IMR-90 (cell line): ENCODE measurements at regions not wholly inside any gene's neighbourhood (a gene's known extent, or its start where the extent isn't known, plus 50 kb on each side); places are given as distances from the start of the nearest gene placed in this dataset.

ENCODE experiments used
- ATAC-seq: fragments of 200-7000 bp; cut with Tn5 transposase; 2 replicates; pipeline ENCODE4 v1.9.1; 2020; ENCODE audit warnings: low read depth, mild to moderate bottlenecking, moderate library complexity
- BruUV-seq: library from RNA; stranded (reverse); fragments of 400-500 nt; replicated peaks from 2 replicates; lab custom pipeline; 2021; lab: Mats Ljungman, UMichigan
- CTCF ChIA-PET: fragments of 300-600 bp; formaldehyde crosslinking; extraction: SDS; loops from one replicate; lab custom pipeline; 2021; ENCODE audit warnings: antibody characterized with exemption; lab: Yijun Ruan, JAX
- POLR2A ChIA-PET: fragments of 300-600 bp; sonication (Branson Sonifier 250); formaldehyde crosslinking; loops from one replicate; lab custom pipeline; 2022; ENCODE audit warnings: antibody characterized with exemption; ENCODE audit not compliant: unreplicated experiment; lab: Charles Lee
- DNase-seq: peaks from one replicate; pipeline ENCODE4 v3.0.0; 2013
- H2AFZ ChIP-seq: replicated peaks from 2 replicates; pipeline ENCODE3; 2013; ENCODE audit warnings: low read length, mild to moderate bottlenecking; ENCODE audit not compliant: poor library complexity
- H2AK5ac ChIP-seq: 2 replicates; pipeline ENCODE4 v1.6.1; 2013; ENCODE audit warnings: low read depth, low read length, inconsistent platforms
- H2AK9ac ChIP-seq: replicated peaks from 2 replicates; pipeline ENCODE3; 2013; ENCODE audit warnings: mild to moderate bottlenecking, low read depth, low read length, moderate library complexity; ENCODE audit not compliant: poor library complexity
- H2BK120ac ChIP-seq: 2 replicates; pipeline ENCODE4 v1.6.1; 2013; ENCODE audit warnings: low read depth, low read length, inconsistent platforms
- H2BK15ac ChIP-seq: 3 replicates; pipeline ENCODE4 v1.6.1; 2013; ENCODE audit warnings: low read depth, low read length, inconsistent platforms
- H2BK20ac ChIP-seq: 2 replicates; pipeline ENCODE4 v1.6.1; 2013; ENCODE audit warnings: low read depth, mild to moderate bottlenecking, inconsistent platforms, low read length, moderate library complexity
- H2BK5ac ChIP-seq: 2 replicates; pipeline ENCODE4 v1.6.1; 2013; ENCODE audit warnings: mild to moderate bottlenecking, low read depth, low read length, inconsistent platforms; ENCODE audit not compliant: poor library complexity, severe bottlenecking
- H3K14ac ChIP-seq: replicated peaks from 2 replicates; pipeline ENCODE4 v1.6.1; 2013; ENCODE audit warnings: low read depth, low read length, inconsistent platforms
- H3K18ac ChIP-seq: 2 replicates; pipeline ENCODE4 v1.6.1; 2013; ENCODE audit warnings: low read depth, low read length, control low read depth
- H3K23ac ChIP-seq: 2 replicates; pipeline ENCODE4 v1.6.1; 2013; ENCODE audit warnings: low read depth, low read length, inconsistent platforms
- H3K27ac ChIP-seq: 2 replicates; pipeline ENCODE4 v1.5.1; 2013; ENCODE audit warnings: mild to moderate bottlenecking, control low read depth, low read length; ENCODE audit not compliant: insufficient read depth
- H3K27me3 ChIP-seq: 2 replicates; pipeline ENCODE4 v1.6.1; 2013; ENCODE audit warnings: low read length; ENCODE audit not compliant: control insufficient read depth, insufficient read depth
- H3K36me3 ChIP-seq: 2 replicates; pipeline ENCODE4 v1.6.1; 2013; ENCODE audit warnings: low read length, mixed read lengths; ENCODE audit not compliant: control insufficient read depth, insufficient read depth
- H3K4ac ChIP-seq: 2 replicates; pipeline ENCODE4 v1.6.1; 2013; ENCODE audit warnings: low read depth, low read length, inconsistent platforms
- H3K4me1 ChIP-seq: 2 replicates; pipeline ENCODE4 v1.6.1; 2013; ENCODE audit warnings: low read length, mixed read lengths; ENCODE audit not compliant: control insufficient read depth, insufficient read depth
- H3K4me2 ChIP-seq: 2 replicates; pipeline ENCODE4 v1.6.1; 2013; ENCODE audit warnings: low read depth, mild to moderate bottlenecking, control low read depth, low read length, moderate library complexity
- H3K4me3 ChIP-seq: 2 replicates; pipeline ENCODE4 v1.5.1; 2013; ENCODE audit warnings: low read depth, mild to moderate bottlenecking, control low read depth, low read length, moderate library complexity; ENCODE audit not compliant: insufficient read depth
- H3K56ac ChIP-seq: 2 replicates; pipeline ENCODE4 v1.6.1; 2013; ENCODE audit warnings: low read length, inconsistent platforms; ENCODE audit not compliant: insufficient read depth; ENCODE audit errors: extremely low read depth
- H3K79me1 ChIP-seq, 2 experiments: 2 replicates each; pipeline ENCODE4 v1.6.1; 2013; ENCODE audit warnings: low read length in 2 of 2, inconsistent platforms in 1 of 2, low read depth in 1 of 2
- H3K9ac ChIP-seq: 2 replicates; pipeline ENCODE4 v1.6.1; 2013; ENCODE audit warnings: low read depth, low read length, control low read depth
- H3K9me1 ChIP-seq: 2 replicates; pipeline ENCODE4 v1.6.1; 2013; ENCODE audit warnings: low read length, inconsistent platforms; ENCODE audit not compliant: insufficient read depth
- H3K9me3 ChIP-seq: 2 replicates; pipeline ENCODE4 v1.6.1; 2013; ENCODE audit warnings: low read length; ENCODE audit not compliant: control insufficient read depth, insufficient read depth
- H4K20me1 ChIP-seq: 2 replicates; pipeline ENCODE4 v1.6.1; 2013; ENCODE audit warnings: low read length, inconsistent platforms; ENCODE audit not compliant: insufficient read depth
- H4K5ac ChIP-seq: 2 replicates; pipeline ENCODE4 v1.6.1; 2013; ENCODE audit warnings: mild to moderate bottlenecking, low read depth, low read length, control low read depth
- H4K8ac ChIP-seq, 2 experiments: 2 replicates each; pipeline ENCODE4 v1.6.1; 2013; ENCODE audit warnings: low read depth in 2 of 2, low read length in 2 of 2, control low read depth in 1 of 2, inconsistent platforms in 1 of 2
- H4K91ac ChIP-seq: 2 replicates; pipeline ENCODE4 v1.6.1; 2013; ENCODE audit warnings: low read depth, low read length, inconsistent platforms; ENCODE audit not compliant: insufficient read depth
- BHLHE40 ChIP-seq: fragments of 150-350 bp; IDR thresholded peaks from 2 replicates; pipeline ENCODE4 v1.6.1; 2016; ENCODE audit warnings: mild to moderate bottlenecking, low read depth, low read length
- CEBPB ChIP-seq: IDR thresholded peaks from 2 replicates; pipeline ENCODE4 v1.6.1; 2012; ENCODE audit warnings: low read depth, low read length, improper control_type of control experiment
- CHD1 ChIP-seq: IDR thresholded peaks from 2 replicates; pipeline ENCODE4 v1.6.1; 2012; ENCODE audit warnings: low read depth, low read length, improper control_type of control experiment
- FOS ChIP-seq: fragments of 150-350 bp; IDR thresholded peaks from 2 replicates; pipeline ENCODE4 v1.6.1; 2016; ENCODE audit warnings: low read depth, low read length
- MAFK ChIP-seq: IDR thresholded peaks from 2 replicates; pipeline ENCODE4 v1.6.1; 2012; ENCODE audit warnings: low read depth, low read length, improper control_type of control experiment
- MAZ ChIP-seq: IDR thresholded peaks from 2 replicates; pipeline ENCODE4 v1.6.1; 2012; ENCODE audit warnings: low read depth, mild to moderate bottlenecking, low read length, improper control_type of control experiment, moderate library complexity, borderline replicate concordance
- MXI1 ChIP-seq: IDR thresholded peaks from 2 replicates; pipeline ENCODE4 v1.6.1; 2012; ENCODE audit warnings: low read depth, mild to moderate bottlenecking, low read length, moderate library complexity, borderline replicate concordance
- POLR2A ChIP-seq: IDR thresholded peaks from 2 replicates; pipeline ENCODE4 v1.6.1; 2012; ENCODE audit warnings: mild to moderate bottlenecking, low read depth, low read length
- RAD21 ChIP-seq: IDR thresholded peaks from 2 replicates; pipeline ENCODE4 v1.6.1; 2012; ENCODE audit warnings: low read length, improper control_type of control experiment
- RCOR1 ChIP-seq: IDR thresholded peaks from 2 replicates; pipeline ENCODE4 v1.6.1; 2012; ENCODE audit warnings: mild to moderate bottlenecking, low read length, improper control_type of control experiment; ENCODE audit not compliant: insufficient replicate concordance
- RFX5 ChIP-seq: IDR thresholded peaks from 2 replicates; pipeline ENCODE4 v1.8.0; 2012; ENCODE audit warnings: low read depth, mild to moderate bottlenecking, low read length, moderate library complexity
- SMC3 ChIP-seq: fragments of 150-350 bp; IDR thresholded peaks from 2 replicates; pipeline ENCODE4 v1.6.1; 2016; ENCODE audit warnings: low read depth, mild to moderate bottlenecking, antibody characterized with exemption, low read length, moderate library complexity
- WGBS, 2 experiments: methylation state at CpG; one replicate each; pipeline versions ENCODE4 v1.1.5 to v1.1.7; 2013; ENCODE audit warnings: missing lambda C conversion rate in 2 of 2; ENCODE audit not compliant: insufficient read length in 1 of 2; ENCODE audit errors: extremely low coverage in 2 of 2; 5-methylcytosine and 5-hydroxymethylcytosine counted together
- dilution Hi-C: fragments of 300-500 bp; cut with HindIII; formaldehyde crosslinking; loops from one replicate; pipeline ENCODE4 v1.14.3; 2018; ENCODE audit warnings: low sequenced_read_pairs; ENCODE audit not compliant: unreplicated experiment
- in situ Hi-C: fragments of 300-500 bp; cut with MboI; formaldehyde crosslinking; loops from 3 replicates; pipeline ENCODE4 v1.14.3; 2019; ENCODE audit warnings: low sequenced_read_pairs, inconsistent platforms, mixed read lengths
- intact Hi-C: fragments of 100-400 bp; cut with micrococcal nuclease; formaldehyde crosslinking; loops from 2 replicates; pipeline ENCODE4 v1.10.0; 2022
- TF ChIP-seq, protein P1 (sequence below): fragments of 150-350 bp; IDR thresholded peaks from 2 replicates; pipeline ENCODE4 v1.6.1; 2017; ENCODE audit warnings: mild to moderate bottlenecking, antibody characterized with exemption, low read length, low read depth
- TF ChIP-seq, protein P2 (sequence below): fragments of 150-350 bp; IDR thresholded peaks from 2 replicates; pipeline ENCODE4 v1.6.1; 2016; ENCODE audit warnings: low read depth, mild to moderate bottlenecking, low read length, moderate library complexity, borderline replicate concordance
- TF ChIP-seq, protein P3 (sequence below): conservative IDR thresholded peaks from 2 replicates; pipeline ENCODE4 v1.5.1; 2012; ENCODE audit warnings: mild to moderate bottlenecking, low read depth, low read length, improper control_type of control experiment

DNA sequence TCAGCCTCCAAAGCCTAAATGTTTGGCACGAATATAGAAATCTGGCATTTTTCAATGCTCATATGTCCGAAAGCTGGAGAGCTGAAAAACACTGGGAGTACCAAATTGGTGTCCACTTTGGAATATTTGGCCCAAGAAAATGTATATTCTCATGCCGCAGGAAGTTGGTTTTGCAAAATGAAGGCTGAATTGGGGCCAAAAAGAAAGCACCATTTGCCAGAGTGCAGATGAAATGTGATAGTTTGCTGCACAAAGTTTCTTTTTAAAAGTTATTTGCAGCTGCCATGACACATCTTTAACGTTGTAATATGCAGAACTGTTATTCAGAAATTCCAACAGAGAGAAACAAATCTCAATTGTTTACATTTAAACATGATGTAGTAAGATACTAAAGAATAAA lies 124.2 kb upstream of the LYPLAL1 start:
- Histone ChIP-seq H3K4me3 (no peak overlapping the region), H3K18ac (peak overlapping the region; percentile 94), H2BK5ac (peak overlapping the region; percentile 68), H4K91ac (peak overlapping the region; percentile 88; the same call in 1 of the 2 replicates), H2AK5ac (no peak overlapping the region), H3K56ac (peak overlapping the region; percentile 49), H2BK15ac (peak overlapping the region; percentile 61; the same call in 1 of the 3 replicates), H2AFZ (no peak overlapping the region), H4K8ac (peak overlapping the region; percentile 83 to 87), H2BK120ac (peak overlapping the region; percentile 93), H3K9me3 (no peaks in the 10 kb centered on the region), H3K9me1 (peaks cover 4% of the 10 kb centered on the region; the same call in 1 of the 2 replicates), H3K36me3 (no peaks in the 10 kb centered on the region), H3K4me1 (peaks cover 5% of the 10 kb centered on the region), H4K20me1 (no peaks in the 10 kb centered on the region), H3K27me3 (no peaks in the 10 kb centered on the region), H3K4ac (peak overlapping the region; percentile 75; the same call in 1 of the 2 replicates), H3K23ac (no peak overlapping the region), H3K79me1 (no peaks in the 10 kb centered on the region), H3K4me2 (peak overlapping the region; percentile 72), H3K14ac (peak overlapping the region; percentile 89; the same call in 1 of the 2 replicates), H4K5ac (peak overlapping the region; percentile 87; the same call in 1 of the 2 replicates), H3K27ac (peak overlapping the region; percentile 86; the same call in 1 of the 2 replicates), H2BK20ac (peak overlapping the region; percentile 96), H3K9ac (no peak overlapping the region; the same call in 1 of the 2 replicates), H2AK9ac (no peak overlapping the region)
- CTCF ChIA-PET, result interaction anchor here (1.2 kb wide), 1 partner anchor 53 kb away, joined by 3 read pairs; no protein-coding TSS in a partner anchor
- DNase-seq (peak; percentile 83), ATAC-seq (peak; percentile 82)
- intact Hi-C loops (no loop called here), dilution Hi-C loops (no loop called here), in situ Hi-C loops (no loop called here)
- POLR2A ChIA-PET, result no interaction called here
- 5% methylated on average over 3 of the region's 4 CpGs; no CpG with 5 or more reads in 1 of the 2 experiments for WGBS, 2 experiments
- BruUV-seq, result no TSS peak
- TF ChIP-seq, protein P1, sequence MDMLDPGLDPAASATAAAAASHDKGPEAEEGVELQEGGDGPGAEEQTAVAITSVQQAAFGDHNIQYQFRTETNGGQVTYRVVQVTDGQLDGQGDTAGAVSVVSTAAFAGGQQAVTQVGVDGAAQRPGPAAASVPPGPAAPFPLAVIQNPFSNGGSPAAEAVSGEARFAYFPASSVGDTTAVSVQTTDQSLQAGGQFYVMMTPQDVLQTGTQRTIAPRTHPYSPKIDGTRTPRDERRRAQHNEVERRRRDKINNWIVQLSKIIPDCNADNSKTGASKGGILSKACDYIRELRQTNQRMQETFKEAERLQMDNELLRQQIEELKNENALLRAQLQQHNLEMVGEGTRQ, result no peak
- TF ChIP-seq, protein P2, sequence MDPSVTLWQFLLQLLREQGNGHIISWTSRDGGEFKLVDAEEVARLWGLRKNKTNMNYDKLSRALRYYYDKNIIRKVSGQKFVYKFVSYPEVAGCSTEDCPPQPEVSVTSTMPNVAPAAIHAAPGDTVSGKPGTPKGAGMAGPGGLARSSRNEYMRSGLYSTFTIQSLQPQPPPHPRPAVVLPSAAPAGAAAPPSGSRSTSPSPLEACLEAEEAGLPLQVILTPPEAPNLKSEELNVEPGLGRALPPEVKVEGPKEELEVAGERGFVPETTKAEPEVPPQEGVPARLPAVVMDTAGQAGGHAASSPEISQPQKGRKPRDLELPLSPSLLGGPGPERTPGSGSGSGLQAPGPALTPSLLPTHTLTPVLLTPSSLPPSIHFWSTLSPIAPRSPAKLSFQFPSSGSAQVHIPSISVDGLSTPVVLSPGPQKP, result no peak
- TF ChIP-seq BHLHE40, result no peak
- TF ChIP-seq POLR2A, result no peak
- TF ChIP-seq SMC3, result no peak
- TF ChIP-seq MAZ, result no peak
- no peak for TF ChIP-seq RCOR1
- TF ChIP-seq RFX5, result no peak
- TF ChIP-seq, protein P3, sequence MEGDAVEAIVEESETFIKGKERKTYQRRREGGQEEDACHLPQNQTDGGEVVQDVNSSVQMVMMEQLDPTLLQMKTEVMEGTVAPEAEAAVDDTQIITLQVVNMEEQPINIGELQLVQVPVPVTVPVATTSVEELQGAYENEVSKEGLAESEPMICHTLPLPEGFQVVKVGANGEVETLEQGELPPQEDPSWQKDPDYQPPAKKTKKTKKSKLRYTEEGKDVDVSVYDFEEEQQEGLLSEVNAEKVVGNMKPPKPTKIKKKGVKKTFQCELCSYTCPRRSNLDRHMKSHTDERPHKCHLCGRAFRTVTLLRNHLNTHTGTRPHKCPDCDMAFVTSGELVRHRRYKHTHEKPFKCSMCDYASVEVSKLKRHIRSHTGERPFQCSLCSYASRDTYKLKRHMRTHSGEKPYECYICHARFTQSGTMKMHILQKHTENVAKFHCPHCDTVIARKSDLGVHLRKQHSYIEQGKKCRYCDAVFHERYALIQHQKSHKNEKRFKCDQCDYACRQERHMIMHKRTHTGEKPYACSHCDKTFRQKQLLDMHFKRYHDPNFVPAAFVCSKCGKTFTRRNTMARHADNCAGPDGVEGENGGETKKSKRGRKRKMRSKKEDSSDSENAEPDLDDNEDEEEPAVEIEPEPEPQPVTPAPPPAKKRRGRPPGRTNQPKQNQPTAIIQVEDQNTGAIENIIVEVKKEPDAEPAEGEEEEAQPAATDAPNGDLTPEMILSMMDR, result no peak
- TF ChIP-seq CEBPB, result no peak
- no peak for TF ChIP-seq MAFK
- no peak for TF ChIP-seq FOS
- no peak for TF ChIP-seq RAD21
- no peak for TF ChIP-seq MXI1
- TF ChIP-seq CHD1, result no peak
